RKO (cell line): ENCODE measurements at regions not wholly inside any gene's neighbourhood (a gene's known extent, or its start where the extent isn't known, plus 50 kb on each side); places are given as distances from the start of the nearest gene placed in this dataset.
"Not testable (repeated sequence)": the region's sequence is repeated elsewhere in the genome, so short reads cannot be mapped to it uniquely, and the experiment has no call there.

Experiments
- DNase-seq: peaks from one replicate; pipeline ENCODE4 v3.0.0-alpha.2; 2016; ENCODE audit warnings: low spot score

DNA sequence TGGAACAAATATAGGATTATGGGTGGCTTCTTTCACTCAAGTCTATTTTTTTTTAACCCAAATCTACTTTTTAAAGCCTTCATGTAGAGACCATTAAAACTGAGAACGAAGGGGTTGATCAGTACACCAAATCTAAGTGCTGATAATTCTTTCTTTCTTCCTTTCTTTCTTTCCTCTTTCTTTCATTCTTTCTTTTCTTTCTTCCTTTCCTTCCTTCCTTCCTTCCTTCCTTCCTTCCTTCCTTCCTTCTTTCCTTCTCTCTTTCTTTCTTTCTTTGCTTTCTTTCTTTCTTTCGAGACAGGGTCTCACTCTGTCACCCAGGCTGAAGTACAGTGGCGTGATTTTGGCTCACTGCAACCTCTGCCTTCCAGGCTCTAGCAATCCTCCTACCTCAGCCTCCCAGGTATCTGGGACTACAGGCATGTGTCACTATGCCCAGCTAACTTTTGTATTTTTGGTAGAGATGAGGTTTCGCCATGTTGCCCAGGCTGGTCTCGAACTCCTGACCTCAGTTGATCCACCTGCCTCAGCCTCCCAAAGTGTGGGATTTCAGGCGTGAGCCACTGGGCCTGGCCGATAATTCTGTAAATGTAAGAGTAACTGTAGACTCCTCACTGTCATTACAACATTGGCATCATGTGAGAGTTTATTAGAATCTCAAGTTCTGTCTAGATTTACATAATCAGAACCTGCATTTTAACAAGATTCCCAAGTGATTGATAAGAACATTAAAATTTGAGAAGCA, 236.4 kb downstream of the TFEC start:
- DNase-seq, result no peak

DNA sequence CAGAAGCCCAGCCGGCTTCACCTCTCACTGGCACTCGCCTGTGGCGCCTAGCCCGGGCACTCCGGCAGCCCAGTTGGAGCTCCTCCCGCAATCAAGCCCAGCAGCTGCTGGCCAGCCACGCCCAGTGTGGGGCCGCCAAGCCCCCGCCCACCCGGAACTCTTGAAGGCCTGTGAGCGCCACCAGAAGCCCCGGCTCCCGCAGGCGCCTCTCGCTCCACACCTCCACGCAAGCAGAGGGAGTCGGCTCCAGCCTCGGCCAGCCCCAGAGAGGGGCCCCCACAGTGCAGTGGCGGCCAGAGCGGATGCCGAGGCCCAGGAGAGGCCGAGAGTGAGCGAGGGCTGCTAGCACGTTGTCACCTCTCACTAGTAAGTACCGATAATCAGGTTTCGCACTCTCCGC, 240.7 kb downstream of the TFEC start:
- DNase-seq, result no peak

DNA sequence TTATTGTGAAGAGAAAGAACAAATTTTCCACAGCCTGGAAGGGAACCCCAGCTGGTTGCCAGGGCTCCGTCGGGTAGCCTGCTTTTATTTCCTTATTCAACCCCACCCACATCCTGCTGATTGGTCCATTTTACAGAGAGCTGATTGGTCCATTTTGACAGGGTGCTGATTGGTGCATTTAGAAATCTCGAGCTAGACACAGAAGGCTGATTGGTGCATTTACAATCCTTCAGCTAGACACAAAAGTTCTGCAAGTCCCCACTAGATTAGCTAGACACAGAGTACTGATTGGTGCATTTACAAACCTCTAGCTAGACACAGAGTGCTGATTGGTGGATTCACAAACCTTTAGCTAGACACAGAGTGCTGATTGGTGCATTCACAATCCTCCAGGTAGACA, 241.1 kb downstream of the TFEC start:
- not testable (repeated sequence) for DNase-seq

DNA sequence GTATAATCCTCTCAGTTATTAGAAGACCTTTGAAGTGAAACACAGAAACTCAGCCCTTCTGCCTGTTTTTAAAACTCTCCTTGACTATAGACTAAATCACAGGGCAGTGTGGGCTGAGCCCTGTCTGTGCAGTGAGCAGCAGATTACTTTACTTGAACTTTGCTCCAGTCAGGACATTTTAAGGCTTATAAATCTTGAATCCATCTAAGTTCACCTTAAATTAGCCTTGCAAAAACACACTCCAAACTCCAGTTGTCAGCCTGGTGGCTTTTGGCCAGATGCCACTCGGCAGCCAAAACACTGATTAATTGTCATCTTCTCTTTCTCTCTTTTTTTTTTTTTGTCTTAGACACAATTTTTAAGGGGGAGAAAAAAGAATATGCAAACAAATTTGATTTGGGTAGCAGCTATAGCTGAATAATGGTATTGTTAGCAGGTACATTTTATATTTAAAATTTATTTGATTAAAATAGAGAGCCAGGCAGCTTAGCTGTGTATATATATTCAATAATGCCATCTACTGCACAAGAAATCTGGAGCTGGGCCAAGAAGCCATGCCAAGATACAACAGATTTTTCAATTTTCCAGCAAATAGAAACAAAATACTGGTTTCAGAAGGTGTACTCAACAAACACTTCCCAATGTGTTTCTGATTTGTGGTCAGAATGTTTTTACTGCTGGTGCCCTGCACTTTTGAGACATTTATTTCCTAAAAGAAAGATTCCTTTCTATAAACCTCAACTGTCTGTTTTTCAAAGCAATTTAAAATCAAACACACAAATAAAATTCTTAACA, 247.7 kb downstream of the TFEC start:
- DNase-seq, result no peak

DNA sequence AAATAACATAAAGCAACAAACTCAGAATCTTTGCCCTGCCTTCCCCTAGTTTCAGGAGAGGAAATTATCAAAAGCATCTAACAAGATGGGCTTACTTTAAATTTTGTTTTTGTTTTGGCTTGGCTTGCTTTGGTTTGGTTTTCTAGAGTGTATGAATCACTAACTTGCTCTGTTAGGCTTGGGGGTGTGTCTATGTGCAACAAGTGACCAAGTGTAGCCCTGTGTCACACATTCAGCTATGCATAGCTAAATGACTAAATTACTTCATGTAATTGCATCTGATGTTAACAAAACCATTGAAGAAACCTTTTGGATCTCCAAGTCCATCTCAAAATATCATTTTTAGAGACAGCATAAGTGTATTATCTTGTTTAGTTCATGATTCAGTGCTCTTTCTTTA, 251.0 kb downstream of the TFEC start:
- peak; percentile 5 for DNase-seq

DNA sequence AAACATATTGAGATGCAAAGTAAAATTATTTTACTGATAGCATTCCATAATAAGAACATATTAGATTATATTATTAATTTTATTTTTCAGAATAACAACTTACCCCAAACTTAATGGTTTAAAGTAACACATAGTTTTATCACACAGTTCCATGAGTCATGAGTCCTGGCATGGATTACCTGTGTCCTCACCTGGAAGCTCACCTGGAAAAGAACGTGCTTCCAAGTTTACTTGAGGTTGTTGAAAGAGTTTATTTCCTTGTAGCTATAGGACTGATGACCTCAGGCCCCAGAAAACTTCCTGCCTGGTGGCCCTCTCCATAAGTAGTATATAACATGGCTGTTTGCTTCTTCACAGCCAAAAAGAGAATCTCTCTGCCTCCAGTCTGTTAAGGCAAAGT, 254.6 kb downstream of the TFEC start:
- no peak for DNase-seq

DNA sequence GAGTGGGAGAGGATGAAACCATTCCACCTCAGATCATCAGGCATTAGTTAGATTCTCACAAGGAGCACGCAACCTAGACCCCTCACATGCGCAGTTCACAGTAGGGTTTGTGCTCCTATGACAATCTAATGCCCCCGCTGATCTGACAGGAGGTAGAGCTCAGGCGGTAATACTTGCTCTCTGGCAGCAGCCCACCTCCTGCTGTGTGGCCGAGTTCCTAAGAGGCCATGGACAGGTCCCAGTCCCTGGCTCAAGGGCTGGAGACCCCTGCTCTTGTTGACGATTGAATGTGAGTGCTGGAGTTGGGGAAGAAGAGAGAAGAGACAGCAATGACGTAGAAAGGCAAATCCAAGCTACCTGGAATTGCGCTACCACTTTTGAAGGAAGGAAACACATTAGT, 267.2 kb downstream of the TFEC start:
- no peak for DNase-seq

DNA sequence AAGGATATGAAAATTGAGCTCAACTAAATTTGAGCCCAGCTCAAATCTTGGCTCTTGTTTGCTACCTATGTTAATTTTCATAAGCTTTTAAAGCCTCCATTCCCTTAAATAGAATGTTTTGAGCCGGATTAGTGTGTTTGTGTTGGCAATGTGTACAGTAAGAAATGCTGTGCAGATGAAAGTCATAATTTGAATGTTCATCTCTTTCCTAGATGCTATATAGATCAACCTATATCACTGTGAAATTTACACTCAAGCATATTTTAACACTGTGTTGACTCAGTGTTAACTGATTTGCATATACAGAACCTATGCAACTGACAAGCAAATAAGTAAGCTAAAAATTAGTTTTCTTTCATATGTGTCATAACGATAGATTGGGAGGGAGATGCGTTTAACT, 272.5 kb downstream of the TFEC start:
- DNase-seq, result no peak

DNA sequence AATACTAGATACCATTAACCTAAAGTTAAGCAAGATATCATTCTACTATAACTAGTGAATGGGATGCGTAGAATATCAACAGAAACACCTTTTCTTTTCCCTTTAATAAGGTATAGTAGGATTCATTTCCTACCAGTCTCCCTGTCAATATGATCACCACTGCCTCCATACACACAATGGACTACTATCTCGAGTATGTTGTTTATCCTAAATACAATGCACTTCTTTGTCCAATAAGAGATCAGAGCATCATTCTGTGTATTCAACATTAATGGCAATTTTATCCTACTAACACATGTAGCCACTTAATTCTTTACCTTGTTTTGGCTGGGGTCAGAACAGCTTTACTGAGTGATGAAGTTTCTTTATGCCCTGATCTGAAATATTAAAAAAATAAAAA, 276.3 kb downstream of the TFEC start:
- DNase-seq, result no peak

DNA sequence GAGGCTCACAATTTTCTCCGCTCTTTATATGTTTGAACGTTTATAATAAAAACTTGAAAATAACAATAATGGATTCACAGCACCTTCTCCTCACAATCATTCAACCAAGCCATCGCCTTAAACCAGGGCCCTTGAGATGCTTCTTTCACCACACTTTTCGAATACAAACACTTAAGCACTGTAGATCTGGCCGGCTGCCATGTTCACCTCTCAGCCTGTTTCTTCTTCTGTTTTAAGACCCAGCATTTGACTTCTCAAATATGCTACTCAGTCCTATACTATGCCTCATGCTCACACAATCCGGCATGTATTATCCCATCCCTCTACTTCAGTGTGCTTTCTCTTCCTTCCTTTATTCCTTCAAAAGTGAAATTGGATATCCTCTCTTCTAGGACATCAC, 280.6 kb downstream of the TFEC start:
- DNase-seq, result no peak

DNA sequence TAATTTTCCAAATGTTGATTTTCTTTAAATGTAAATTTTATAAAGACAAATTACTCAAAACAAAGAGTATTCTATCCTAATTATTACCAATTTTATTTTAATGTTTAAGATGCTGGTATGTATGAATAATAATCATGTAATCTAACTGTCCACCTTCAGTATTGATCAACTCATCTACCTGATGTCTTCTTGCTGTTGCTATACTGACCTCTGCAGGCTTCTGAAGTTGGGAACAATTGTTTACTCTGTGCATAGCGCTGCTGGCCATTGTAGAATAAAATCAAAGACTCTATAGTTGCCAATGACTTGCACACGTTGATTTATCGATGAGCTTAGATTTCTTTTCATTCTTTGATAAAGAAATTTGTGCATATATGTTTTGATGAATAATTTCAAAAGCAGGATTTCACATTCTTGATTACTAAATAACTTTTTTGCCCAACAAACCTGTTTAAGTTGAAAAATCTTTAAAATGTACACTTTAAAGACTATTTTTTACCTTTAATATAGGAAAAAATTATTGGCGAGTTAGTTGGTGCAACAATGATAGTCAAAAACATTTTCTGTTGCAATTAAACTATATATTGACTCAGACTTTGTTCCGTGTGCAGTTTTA, 282.3 kb downstream of the TFEC start:
- DNase-seq, result peak; percentile 29

DNA sequence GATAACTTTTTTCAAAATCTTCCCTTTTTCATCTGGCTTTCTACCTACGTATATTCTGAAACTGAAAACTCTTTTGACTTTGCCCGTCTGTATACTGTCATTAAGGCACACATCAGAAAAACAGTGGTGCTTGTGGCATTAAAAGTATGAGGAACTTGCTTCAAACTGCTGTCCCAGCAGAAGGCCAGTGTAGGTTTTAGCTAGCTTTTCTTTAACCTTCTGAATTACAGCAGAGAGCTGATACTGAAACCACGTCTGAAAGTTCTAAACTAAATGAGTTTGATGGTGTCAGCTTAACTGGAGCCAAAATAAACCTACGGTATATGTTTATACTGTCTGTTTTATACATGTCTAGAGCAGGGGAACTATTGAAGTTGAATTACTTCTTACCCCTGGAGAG, 283.4 kb downstream of the TFEC start:
- DNase-seq, result no peak

DNA sequence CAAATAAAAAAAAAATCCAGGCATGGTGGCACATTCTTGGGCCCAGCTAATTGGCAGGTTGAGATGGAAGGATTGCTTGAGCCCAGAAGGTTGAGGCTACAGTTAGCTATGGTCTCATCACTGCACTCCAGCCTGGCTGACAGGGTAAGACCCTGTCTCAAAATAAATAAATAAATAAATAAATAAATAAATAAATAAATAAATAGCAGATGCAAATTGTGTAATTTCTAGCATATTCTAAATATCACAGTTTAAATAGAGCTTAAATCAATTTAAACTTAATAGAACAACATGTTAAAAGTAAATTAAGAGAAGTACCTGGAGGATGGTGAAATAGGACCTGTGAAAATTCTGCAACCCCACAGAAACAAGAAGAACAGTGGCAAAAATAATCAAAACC, 290.5 kb downstream of the TFEC start:
- DNase-seq, result no peak

DNA sequence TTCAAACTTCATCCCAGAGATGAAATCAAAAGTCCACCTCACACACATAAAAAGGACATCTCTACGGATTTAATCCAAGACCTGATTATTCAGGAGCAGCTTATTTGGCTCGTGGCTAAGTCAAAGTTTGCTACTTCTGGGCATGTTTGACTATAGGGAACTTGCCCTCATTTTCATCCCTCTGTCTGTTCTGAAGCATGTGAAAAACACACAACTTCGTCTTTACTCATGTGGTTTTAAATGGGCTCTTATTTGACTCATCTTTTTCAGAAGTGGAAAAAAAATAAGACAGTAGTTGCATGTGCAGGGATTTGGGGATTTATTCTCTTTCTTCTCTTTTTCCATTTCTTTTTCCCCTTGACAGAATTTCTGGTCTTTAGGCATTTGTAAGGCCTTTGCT, 295.9 kb downstream of the TFEC start:
- no peak for DNase-seq

DNA sequence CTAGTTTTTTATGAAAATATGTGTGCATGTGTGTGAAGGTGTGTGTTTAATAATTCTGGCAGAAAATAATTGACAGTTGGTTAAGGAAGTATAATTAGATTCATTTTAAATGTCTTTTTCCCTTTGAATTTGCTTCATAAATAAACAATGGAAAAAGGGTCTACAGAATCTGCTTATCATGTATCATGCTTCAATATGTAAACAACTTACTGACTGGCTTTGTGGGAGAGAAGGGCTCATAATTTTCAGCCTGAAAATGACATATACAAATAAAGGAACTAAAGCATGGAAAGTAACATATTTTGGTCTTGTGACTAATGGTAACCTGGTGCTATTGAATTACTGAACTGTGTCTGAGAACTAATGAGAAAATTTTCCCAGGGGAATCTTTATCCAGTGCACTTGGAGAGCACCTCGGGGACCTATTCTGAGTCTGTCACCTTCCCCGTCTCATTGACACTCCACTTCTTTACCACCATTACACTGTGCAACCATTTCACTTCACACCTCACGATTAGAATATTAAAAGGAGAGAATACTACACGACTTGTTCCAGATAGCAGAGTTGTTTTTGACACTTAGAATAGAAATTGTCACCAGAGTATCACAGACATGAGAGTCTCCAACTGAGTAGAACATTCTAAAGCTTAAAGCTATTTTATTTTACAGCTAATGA, 298.6 kb downstream of the TFEC start:
- no peak for DNase-seq

DNA sequence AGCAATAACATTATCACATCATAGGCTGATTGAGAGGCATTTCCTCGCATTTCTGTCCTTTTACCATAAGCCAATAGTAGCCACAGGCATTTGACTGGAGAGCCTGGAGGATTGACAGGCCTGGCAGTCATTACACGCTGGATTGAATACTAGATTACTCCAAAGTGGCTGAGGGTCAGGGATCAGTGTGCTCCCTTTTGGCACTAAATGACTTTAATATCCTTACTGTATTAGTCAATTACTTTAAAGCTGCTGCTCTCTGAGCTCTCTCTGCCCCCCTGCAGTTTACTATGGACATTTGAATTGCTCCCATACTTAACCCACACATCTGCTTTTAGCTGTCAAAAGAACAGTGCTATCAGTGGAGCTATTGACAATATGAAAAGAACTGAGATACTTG, 302.0 kb downstream of the TFEC start:
- DNase-seq, result no peak

DNA sequence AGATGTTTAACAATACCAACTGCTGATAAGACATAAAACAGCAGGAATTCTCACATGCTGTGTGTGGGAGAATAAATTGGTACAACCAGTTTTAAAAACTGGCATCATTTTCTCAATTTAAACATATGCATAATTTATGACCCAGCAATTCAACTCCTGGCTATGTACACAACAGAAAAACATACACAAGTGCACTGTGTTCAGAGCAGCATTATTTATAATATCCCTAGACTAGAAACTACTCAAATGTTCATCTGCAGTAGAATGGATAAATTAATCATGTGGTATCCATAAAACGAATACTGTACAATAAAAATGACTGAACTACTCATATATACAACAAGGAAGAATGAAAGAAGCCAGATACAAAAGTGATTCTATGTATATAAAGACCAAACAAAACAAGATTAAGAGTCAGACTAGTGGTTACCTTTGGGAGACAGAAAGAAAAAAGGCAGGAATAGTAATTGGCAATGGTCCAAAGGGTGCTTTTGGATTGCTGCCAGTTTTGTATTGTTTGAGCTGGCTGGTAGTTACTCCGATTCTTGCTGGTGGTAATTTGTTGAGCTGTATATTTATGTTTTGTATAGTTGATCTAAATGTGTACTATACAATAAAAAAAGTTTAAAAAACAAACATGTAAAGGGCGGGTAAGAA, 306.0 kb downstream of the TFEC start:
- no peak for DNase-seq

DNA sequence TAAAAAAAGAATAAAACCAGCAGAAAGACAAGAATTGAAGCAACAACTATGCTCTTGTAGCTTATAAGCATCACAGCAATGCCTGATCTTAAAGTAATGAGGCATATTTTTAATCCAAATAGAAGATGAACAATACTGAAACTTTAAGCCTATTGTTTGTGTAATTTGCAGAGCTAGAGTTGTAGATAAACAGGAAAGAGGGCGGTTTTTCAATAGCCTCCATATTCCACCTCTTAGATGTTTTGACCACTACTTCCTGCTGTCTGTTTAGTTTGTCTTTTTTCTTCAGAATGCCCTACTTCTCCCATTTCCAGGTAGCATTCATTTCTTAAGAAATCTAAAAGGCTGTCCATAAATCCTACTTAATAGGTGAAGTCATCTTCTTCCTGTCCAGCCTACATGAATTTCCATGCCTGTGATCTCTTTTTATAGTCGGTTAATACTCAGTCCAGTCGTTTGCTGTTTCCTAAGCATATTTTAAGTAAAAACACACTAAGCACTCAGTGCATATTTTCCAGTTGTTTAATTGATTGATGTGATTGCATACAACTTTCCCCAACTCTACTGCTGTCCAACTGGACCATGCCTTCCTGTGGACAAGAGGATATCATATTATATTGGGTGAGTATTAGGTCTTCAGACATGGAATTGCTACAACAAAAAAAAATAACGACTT, 308.1 kb downstream of the TFEC start:
- no peak for DNase-seq

DNA sequence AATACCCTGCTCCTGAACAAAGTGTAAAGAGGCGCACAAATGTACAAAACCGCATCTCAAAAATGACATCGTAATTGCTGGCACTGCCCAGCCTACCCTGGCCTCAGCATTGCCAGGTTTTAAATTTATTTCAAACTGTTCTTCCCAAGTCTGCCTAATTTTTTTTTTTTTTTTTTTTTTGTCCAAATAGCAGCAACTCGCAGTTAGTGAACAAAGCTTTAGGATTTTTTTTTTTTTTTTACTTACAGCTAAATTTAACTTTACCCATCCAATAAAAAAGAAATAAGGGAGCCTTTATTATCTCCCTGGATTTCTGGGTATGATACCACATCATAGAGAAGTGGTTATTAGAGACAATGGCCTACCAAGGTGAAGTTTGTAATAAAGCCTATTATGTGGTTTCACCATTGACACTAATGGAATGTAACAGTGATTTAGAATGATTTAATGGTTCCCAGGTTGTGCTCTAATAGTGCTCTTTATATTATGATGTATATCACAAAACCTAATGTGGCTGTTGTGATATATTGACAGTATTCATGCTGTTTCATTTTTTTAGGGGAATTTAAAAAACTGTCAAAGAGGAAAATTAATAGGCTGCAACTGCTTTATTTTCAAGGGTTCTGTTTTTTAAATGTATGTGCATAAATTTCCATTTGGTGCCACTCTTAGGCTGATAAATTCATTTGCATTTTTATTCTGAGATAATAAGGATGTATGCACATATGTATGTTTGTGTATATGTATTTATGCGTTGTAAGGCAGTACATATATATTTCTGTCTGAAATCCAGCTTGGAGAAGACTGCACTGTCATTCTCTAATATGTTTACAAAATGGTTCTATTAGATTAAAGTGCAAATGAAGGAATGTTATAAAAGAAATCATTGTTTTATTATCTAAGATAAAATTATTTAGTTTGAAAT, 309.0 kb downstream of the TFEC start:
- no peak for DNase-seq

DNA sequence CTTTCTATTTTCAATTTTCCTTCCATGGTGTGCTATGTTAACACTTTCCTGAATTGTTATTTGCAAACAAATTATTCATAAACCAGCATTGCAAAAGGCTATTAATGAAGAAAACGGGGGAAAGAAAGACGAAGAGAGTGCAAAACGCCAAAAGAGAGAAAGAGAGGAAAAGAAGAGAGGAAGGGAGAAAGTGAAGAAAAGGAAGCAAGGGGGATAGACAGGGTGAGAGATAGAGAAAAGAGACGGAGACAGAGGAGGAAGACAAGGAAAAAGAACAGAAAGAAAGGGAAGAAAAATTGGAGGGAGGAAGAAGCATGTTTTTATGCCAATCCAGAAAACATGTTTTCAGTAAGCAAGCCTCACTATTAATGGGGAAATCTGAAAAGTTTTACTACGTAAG, 310.6 kb downstream of the TFEC start:
- DNase-seq, result no peak

DNA sequence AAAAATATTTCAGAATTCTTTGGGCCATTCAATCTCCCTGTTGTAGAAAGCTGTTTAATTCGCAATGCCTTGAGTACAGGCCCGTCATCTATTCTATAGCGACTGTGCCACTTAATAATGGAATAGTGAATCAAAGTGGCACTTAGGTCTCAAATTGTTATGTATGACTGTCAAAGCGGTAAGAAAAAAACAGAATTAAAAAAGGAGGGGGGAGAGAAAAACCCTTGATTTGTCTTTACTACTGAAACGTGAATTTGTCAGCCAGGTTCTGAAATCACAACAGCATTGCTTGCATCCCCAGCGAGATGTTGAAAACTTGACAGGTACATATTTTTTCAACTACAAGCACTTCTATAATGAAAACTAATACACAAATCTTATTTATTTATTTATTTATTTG, 320.9 kb downstream of the TFEC start:
- DNase-seq, result no peak
